GM23338 (cell line): ENCODE measurements at regions not wholly inside any gene's neighbourhood (a gene's known extent, or its start where the extent isn't known, plus 50 kb on each side); places are given as distances from the start of the nearest gene placed in this dataset.

ENCODE experiments used
- ATAC-seq: fragments of 200-7000 bp; cut with Tn5 transposase; 3 replicates; pipeline ENCODE4 v1.9.1; 2020
- DNase-seq: peaks from one replicate; pipeline ENCODE4 v3.0.0-alpha.2; 2015; ENCODE audit warnings: low spot score
- H2AFZ ChIP-seq: fragments of 200-600 bp; sonication (generic); 2 replicates; pipeline ENCODE4 v1.8.0; 2016; ENCODE audit warnings: antibody characterized with exemption, mild to moderate bottlenecking, moderate library complexity
- H3F3A ChIP-seq: fragments of 200-600 bp; sonication (generic); replicated peaks from 2 replicates; pipeline ENCODE4 v1.8.0; 2017; ENCODE audit warnings: antibody characterized with exemption, mixed run types, low read depth
- H3K27ac ChIP-seq: fragments of 200-600 bp; sonication (generic); 2 replicates; pipeline ENCODE4 v1.6.1; 2016; ENCODE audit warnings: low read depth
- H3K27me3 ChIP-seq: fragments of 200-600 bp; sonication (generic); 2 replicates; pipeline ENCODE4 v1.8.0; 2016; ENCODE audit warnings: mild to moderate bottlenecking, mixed run types, moderate library complexity; ENCODE audit not compliant: insufficient read depth
- H3K36me3 ChIP-seq: fragments of 200-600 bp; sonication (generic); 2 replicates; pipeline ENCODE4 v1.8.0; 2016; ENCODE audit warnings: mild to moderate bottlenecking; ENCODE audit not compliant: insufficient read depth
- H3K4me1 ChIP-seq: fragments of 200-600 bp; sonication (generic); 2 replicates; pipeline ENCODE4 v1.8.0; 2016; ENCODE audit warnings: mild to moderate bottlenecking, moderate library complexity; ENCODE audit not compliant: insufficient read depth
- H3K4me2 ChIP-seq: fragments of 200-600 bp; sonication (generic); 2 replicates; pipeline ENCODE4 v1.7.1; 2017; ENCODE audit warnings: mixed run types
- H3K4me3 ChIP-seq: fragments of 200-600 bp; sonication (generic); 2 replicates; pipeline ENCODE4 v1.6.1; 2016; ENCODE audit warnings: mixed run types
- H3K79me2 ChIP-seq: fragments of 200-600 bp; sonication (generic); replicated peaks from 2 replicates; pipeline ENCODE4 v1.8.0; 2017; ENCODE audit warnings: mild to moderate bottlenecking; ENCODE audit not compliant: insufficient read depth
- H3K9me2 ChIP-seq: fragments of 200-600 bp; sonication (generic); 2 replicates; pipeline ENCODE4 v1.8.0; 2017; ENCODE audit not compliant: insufficient read depth
- H4K20me1 ChIP-seq: fragments of 200-600 bp; sonication (generic); replicated peaks from 2 replicates; pipeline ENCODE4 v1.8.0; 2017; ENCODE audit warnings: mild to moderate bottlenecking; ENCODE audit not compliant: insufficient read depth
- H3K27ac Mint-ChIP-seq: 2 replicates; pipeline ENCODE4 v1.8.0; 2020; ENCODE audit warnings: inconsistent platforms, mild to moderate bottlenecking, moderate library complexity, mixed read lengths
- H3K27me3 Mint-ChIP-seq: 3 replicates; pipeline ENCODE4 v1.8.0; 2022; ENCODE audit warnings: low read depth, mild to moderate bottlenecking, moderate library complexity, mixed read lengths, inconsistent platforms; ENCODE audit not compliant: insufficient read depth, poor library complexity
- H3K36me3 Mint-ChIP-seq: 3 replicates; pipeline ENCODE4 v1.8.0; 2021; ENCODE audit warnings: low read depth, mild to moderate bottlenecking, inconsistent platforms, moderate library complexity, mixed read lengths
- H3K4me1 Mint-ChIP-seq: 3 replicates; pipeline ENCODE4 v1.8.0; 2020; ENCODE audit warnings: mild to moderate bottlenecking, inconsistent platforms, mixed read lengths
- H3K4me3 Mint-ChIP-seq: 3 replicates; pipeline ENCODE4 v1.8.0; 2021; ENCODE audit warnings: moderate library complexity, mild to moderate bottlenecking, inconsistent platforms, mixed read lengths
- H3K9me3 Mint-ChIP-seq: 3 replicates; pipeline ENCODE4 v1.8.0; 2020; ENCODE audit warnings: moderate library complexity, mild to moderate bottlenecking, inconsistent platforms, mixed read lengths
- CREB1 ChIP-seq: fragments of 250-450 bp; sonication (Bioruptor Pico); IDR thresholded peaks from 2 replicates; pipeline ENCODE4 v1.5.0; 2020; ENCODE audit warnings: low read depth, mild to moderate bottlenecking, moderate library complexity
- EZH2 ChIP-seq: fragments of 200-600 bp; sonication (generic); IDR thresholded peaks from one replicate; pipeline ENCODE4 v1.8.0; 2017; ENCODE audit warnings: antibody characterized with exemption, mild to moderate bottlenecking, low read depth; ENCODE audit not compliant: unreplicated experiment
- EZH2phosphoT487 ChIP-seq: fragments of 200-600 bp; sonication (generic); IDR thresholded peaks from one replicate; pipeline ENCODE4 v1.8.1; 2018; ENCODE audit warnings: antibody characterized with exemption; ENCODE audit not compliant: unreplicated experiment
- JUNB ChIP-seq: IDR thresholded peaks from one replicate; pipeline ENCODE4 v1.6.1; 2016; ENCODE audit warnings: antibody characterized with exemption; ENCODE audit not compliant: unreplicated experiment
- NANOG ChIP-seq: IDR thresholded peaks from 2 replicates; pipeline ENCODE4 v1.6.1; 2016; ENCODE audit warnings: antibody characterized with exemption, borderline replicate concordance
- POLR2AphosphoS5 ChIP-seq: IDR thresholded peaks from 2 replicates; pipeline ENCODE4 v1.6.1; 2016; ENCODE audit warnings: antibody characterized with exemption, low read depth
- REST ChIP-seq: IDR thresholded peaks from one replicate; pipeline ENCODE4 v1.6.1; 2018; ENCODE audit warnings: antibody characterized with exemption; ENCODE audit not compliant: unreplicated experiment
- STAT1 ChIP-seq: IDR thresholded peaks from one replicate; pipeline ENCODE4 v1.6.1; 2016; ENCODE audit warnings: antibody characterized with exemption; ENCODE audit not compliant: unreplicated experiment
- ZNF114 ChIP-seq: fragments of 250-450 bp; sonication (Bioruptor Pico); IDR thresholded peaks from 2 replicates; pipeline ENCODE4 v1.5.0; 2020; ENCODE audit warnings: mild to moderate bottlenecking, moderate library complexity
- ZNF331 ChIP-seq: fragments of 250-450 bp; sonication (Bioruptor Pico); IDR thresholded peaks from 2 replicates; pipeline ENCODE4 v1.5.0; 2020; ENCODE audit warnings: low read depth, mild to moderate bottlenecking, moderate library complexity
- TF ChIP-seq, protein P1 (sequence below), 2 experiments: fragments of 200-600 bp in 1 of 2; sonication (generic) in 1 of 2; conservative IDR thresholded peaks; 2 replicates each; pipeline versions ENCODE4 v1.5.1 to v1.6.1; 2016 to 2017; ENCODE audit warnings: antibody characterized with exemption in 2 of 2, low read depth in 2 of 2, mild to moderate bottlenecking in 2 of 2, moderate library complexity in 1 of 2
- TF ChIP-seq, protein P2 (sequence below): fragments of 250-450 bp; sonication (Bioruptor Pico); IDR thresholded peaks from 2 replicates; pipeline ENCODE4 v1.5.0; 2020; ENCODE audit warnings: mild to moderate bottlenecking, moderate library complexity
- TF ChIP-seq, protein P3 (sequence below): IDR thresholded peaks from 2 replicates; pipeline ENCODE4 v1.6.1; 2016; ENCODE audit warnings: antibody characterized with exemption

DNA sequence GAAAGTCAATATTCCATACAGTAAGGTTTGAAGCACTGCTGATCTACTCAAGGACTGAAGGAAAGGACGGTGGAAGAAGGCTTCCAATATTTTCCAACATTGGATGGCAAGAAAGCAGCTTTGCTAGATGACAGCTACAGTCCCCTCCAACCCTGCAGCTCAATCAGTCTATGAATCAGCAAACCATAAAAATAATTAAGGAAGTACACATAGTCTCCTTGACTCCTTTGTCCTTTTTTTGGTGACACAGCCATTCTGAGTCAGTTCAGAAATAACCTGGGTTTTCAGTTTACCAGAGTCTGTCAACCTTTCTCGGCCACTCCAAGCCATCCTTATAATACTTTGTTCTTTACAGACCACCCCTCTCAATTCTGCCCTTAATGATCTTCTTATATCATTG, 232.5 kb downstream of the IBTK start:
- H3K9me2 ChIP-seq = no peaks in the 10 kb centered on the region
- Mint-ChIP-seq H3K36me3 (peaks cover 4% of the 10 kb centered on the region; the same call in 1 of the 3 replicates), H3K27me3 (no peaks in the 10 kb centered on the region), H3K9me3 (peaks cover 9% of the 10 kb centered on the region), H3K27ac (no peak overlapping the region), H3K4me3 (no peak overlapping the region), H3K4me1 (peaks cover 4% of the 10 kb centered on the region; the same call in 2 of the 3 replicates)
- ATAC-seq = no peak
- no peaks in the 10 kb centered on the region for H4K20me1 ChIP-seq
- H3K36me3 ChIP-seq = 0 out of 2 replicates have a peak, but pooled peaks cover 2% of the 10 kb centered on the region
- no peak overlapping the region for H3K4me2 ChIP-seq
- no peak overlapping the region for H3K4me3 ChIP-seq
- H3F3A ChIP-seq = no peaks in the 10 kb centered on the region
- DNase-seq = no peak
- TF ChIP-seq ZNF114 (CRISPR knock-in tag) (no peak), CREB1 (CRISPR knock-in tag) (no peak), EZH2 (no peak), JUNB (no peak), POLR2AphosphoS5 (no peak), NANOG (no peak), EZH2phosphoT487 (no peak), REST (no peak), STAT1 (no peak), ZNF331 (CRISPR knock-in tag) (no peak)
- TF ChIP-seq, protein P1, sequence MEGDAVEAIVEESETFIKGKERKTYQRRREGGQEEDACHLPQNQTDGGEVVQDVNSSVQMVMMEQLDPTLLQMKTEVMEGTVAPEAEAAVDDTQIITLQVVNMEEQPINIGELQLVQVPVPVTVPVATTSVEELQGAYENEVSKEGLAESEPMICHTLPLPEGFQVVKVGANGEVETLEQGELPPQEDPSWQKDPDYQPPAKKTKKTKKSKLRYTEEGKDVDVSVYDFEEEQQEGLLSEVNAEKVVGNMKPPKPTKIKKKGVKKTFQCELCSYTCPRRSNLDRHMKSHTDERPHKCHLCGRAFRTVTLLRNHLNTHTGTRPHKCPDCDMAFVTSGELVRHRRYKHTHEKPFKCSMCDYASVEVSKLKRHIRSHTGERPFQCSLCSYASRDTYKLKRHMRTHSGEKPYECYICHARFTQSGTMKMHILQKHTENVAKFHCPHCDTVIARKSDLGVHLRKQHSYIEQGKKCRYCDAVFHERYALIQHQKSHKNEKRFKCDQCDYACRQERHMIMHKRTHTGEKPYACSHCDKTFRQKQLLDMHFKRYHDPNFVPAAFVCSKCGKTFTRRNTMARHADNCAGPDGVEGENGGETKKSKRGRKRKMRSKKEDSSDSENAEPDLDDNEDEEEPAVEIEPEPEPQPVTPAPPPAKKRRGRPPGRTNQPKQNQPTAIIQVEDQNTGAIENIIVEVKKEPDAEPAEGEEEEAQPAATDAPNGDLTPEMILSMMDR (conservative IDR thresholded peaks at IDR 0.05; ENCODE audit: low read depth in 2 of 2) = no peak
- TF ChIP-seq, protein P2, sequence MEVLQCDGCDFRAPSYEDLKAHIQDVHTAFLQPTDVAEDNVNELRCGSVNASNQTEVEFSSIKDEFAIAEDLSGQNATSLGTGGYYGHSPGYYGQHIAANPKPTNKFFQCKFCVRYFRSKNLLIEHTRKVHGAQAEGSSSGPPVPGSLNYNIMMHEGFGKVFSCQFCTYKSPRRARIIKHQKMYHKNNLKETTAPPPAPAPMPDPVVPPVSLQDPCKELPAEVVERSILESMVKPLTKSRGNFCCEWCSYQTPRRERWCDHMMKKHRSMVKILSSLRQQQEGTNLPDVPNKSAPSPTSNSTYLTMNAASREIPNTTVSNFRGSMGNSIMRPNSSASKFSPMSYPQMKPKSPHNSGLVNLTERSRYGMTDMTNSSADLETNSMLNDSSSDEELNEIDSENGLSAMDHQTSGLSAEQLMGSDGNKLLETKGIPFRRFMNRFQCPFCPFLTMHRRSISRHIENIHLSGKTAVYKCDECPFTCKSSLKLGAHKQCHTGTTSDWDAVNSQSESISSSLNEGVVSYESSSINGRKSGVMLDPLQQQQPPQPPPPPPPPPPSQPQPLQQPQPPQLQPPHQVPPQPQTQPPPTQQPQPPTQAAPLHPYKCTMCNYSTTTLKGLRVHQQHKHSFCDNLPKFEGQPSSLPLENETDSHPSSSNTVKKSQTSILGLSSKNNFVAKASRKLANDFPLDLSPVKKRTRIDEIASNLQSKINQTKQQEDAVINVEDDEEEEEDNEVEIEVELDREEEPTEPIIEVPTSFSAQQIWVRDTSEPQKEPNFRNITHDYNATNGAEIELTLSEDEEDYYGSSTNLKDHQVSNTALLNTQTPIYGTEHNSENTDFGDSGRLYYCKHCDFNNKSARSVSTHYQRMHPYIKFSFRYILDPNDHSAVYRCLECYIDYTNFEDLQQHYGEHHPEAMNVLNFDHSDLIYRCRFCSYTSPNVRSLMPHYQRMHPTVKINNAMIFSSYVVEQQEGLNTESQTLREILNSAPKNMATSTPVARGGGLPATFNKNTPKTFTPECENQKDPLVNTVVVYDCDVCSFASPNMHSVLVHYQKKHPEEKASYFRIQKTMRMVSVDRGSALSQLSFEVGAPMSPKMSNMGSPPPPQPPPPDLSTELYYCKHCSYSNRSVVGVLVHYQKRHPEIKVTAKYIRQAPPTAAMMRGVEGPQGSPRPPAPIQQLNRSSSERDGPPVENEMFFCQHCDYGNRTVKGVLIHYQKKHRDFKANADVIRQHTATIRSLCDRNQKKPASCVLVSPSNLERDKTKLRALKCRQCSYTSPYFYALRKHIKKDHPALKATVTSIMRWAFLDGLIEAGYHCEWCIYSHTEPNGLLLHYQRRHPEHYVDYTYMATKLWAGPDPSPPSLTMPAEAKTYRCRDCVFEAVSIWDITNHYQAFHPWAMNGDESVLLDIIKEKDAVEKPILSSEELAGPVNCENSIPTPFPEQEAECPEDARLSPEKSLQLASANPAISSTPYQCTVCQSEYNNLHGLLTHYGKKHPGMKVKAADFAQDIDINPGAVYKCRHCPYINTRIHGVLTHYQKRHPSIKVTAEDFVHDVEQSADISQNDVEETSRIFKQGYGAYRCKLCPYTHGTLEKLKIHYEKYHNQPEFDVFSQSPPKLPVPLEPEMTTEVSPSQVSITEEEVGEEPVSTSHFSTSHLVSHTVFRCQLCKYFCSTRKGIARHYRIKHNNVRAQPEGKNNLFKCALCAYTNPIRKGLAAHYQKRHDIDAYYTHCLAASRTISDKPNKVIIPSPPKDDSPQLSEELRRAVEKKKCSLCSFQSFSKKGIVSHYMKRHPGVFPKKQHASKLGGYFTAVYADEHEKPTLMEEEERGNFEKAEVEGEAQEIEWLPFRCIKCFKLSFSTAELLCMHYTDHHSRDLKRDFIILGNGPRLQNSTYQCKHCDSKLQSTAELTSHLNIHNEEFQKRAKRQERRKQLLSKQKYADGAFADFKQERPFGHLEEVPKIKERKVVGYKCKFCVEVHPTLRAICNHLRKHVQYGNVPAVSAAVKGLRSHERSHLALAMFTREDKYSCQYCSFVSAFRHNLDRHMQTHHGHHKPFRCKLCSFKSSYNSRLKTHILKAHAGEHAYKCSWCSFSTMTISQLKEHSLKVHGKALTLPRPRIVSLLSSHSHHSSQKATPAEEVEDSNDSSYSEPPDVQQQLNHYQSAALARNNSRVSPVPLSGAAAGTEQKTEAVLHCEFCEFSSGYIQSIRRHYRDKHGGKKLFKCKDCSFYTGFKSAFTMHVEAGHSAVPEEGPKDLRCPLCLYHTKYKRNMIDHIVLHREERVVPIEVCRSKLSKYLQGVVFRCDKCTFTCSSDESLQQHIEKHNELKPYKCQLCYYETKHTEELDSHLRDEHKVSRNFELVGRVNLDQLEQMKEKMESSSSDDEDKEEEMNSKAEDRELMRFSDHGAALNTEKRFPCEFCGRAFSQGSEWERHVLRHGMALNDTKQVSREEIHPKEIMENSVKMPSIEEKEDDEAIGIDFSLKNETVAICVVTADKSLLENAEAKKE (CRISPR knock-in tag) = no peak
- TF ChIP-seq, protein P3, sequence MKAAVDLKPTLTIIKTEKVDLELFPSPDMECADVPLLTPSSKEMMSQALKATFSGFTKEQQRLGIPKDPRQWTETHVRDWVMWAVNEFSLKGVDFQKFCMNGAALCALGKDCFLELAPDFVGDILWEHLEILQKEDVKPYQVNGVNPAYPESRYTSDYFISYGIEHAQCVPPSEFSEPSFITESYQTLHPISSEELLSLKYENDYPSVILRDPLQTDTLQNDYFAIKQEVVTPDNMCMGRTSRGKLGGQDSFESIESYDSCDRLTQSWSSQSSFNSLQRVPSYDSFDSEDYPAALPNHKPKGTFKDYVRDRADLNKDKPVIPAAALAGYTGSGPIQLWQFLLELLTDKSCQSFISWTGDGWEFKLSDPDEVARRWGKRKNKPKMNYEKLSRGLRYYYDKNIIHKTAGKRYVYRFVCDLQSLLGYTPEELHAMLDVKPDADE = no peak
- H3K27ac ChIP-seq = no peak overlapping the region
- H3K27me3 ChIP-seq = no peaks in the 10 kb centered on the region
- H3K79me2 ChIP-seq = no peaks in the 10 kb centered on the region
- H3K4me1 ChIP-seq = 0 out of 2 replicates have a peak, but pooled peaks cover 4% of the 10 kb centered on the region
- no peak overlapping the region for H2AFZ ChIP-seq
